ENCODE measurements at regions not wholly inside any gene's neighbourhood (a gene's known extent, or its start where the extent isn't known, plus 50 kb on each side); places are given as distances from the start of the nearest gene placed in this dataset.

DNA sequence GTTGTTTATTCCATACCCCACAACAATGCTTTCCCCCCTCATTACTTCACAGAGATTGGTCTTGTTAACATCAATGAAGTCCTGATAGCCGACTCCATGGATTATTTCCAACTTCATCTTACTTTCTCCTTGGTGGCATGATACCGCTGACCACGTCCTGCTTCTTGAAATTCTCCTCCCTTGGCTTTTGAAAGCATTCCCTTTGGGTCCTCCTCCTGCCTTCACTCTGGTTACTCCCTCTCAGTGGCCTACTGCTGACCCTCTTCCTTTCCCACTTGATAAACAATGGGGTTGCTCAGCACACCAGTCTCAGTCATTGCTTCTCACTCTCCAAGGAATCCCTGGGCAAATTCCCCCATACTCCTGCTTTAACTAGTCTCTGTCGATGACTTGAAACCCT, 283.9 kb downstream of the SEC61B start:
- H3K9me3 ChIP-seq (ENCODE audit: low read length): no peaks in the 10 kb centered on the region
- H3K27ac ChIP-seq (ENCODE audit: low read depth, low read length, poor library complexity, severe bottlenecking): no peak overlapping the region
- H3K9ac ChIP-seq (ENCODE audit: low read length): no peak overlapping the region
- H3K9me2 ChIP-seq (ENCODE audit: low read depth, low read length): no peaks in the 10 kb centered on the region
- no peaks in the 10 kb centered on the region for H3K4me1 ChIP-seq (ENCODE audit: insufficient read depth, low read length, severe bottlenecking)
- H3K79me2 ChIP-seq (ENCODE audit: insufficient read depth, low read length): no peaks in the 10 kb centered on the region
- no peaks in the 10 kb centered on the region for H4K20me1 ChIP-seq (ENCODE audit: insufficient read depth, low read length)
- no peak overlapping the region for H3K4me3 ChIP-seq (ENCODE audit: low read depth, low read length, poor library complexity, severe bottlenecking)
- H2AFZ ChIP-seq (ENCODE audit: low read length): no peak overlapping the region
- H3F3A ChIP-seq (ENCODE audit: insufficient read depth, low read length): no peaks in the 10 kb centered on the region
- H3K36me3 ChIP-seq (ENCODE audit: insufficient read depth, low read length): no peaks in the 10 kb centered on the region
- TF ChIP-seq, protein P1, sequence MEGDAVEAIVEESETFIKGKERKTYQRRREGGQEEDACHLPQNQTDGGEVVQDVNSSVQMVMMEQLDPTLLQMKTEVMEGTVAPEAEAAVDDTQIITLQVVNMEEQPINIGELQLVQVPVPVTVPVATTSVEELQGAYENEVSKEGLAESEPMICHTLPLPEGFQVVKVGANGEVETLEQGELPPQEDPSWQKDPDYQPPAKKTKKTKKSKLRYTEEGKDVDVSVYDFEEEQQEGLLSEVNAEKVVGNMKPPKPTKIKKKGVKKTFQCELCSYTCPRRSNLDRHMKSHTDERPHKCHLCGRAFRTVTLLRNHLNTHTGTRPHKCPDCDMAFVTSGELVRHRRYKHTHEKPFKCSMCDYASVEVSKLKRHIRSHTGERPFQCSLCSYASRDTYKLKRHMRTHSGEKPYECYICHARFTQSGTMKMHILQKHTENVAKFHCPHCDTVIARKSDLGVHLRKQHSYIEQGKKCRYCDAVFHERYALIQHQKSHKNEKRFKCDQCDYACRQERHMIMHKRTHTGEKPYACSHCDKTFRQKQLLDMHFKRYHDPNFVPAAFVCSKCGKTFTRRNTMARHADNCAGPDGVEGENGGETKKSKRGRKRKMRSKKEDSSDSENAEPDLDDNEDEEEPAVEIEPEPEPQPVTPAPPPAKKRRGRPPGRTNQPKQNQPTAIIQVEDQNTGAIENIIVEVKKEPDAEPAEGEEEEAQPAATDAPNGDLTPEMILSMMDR (IDR thresholded peaks at IDR 0.05; ENCODE audit: low read length): no peak
- no peak for TF ChIP-seq EZH2 (IDR thresholded peaks at IDR 0.05; ENCODE audit: borderline replicate concordance, low read length)
- no peak overlapping the region for H3K4me2 ChIP-seq (ENCODE audit: low read length)
- H3K27me3 ChIP-seq (ENCODE audit: insufficient read depth, low read length): no peaks in the 10 kb centered on the region

DNA sequence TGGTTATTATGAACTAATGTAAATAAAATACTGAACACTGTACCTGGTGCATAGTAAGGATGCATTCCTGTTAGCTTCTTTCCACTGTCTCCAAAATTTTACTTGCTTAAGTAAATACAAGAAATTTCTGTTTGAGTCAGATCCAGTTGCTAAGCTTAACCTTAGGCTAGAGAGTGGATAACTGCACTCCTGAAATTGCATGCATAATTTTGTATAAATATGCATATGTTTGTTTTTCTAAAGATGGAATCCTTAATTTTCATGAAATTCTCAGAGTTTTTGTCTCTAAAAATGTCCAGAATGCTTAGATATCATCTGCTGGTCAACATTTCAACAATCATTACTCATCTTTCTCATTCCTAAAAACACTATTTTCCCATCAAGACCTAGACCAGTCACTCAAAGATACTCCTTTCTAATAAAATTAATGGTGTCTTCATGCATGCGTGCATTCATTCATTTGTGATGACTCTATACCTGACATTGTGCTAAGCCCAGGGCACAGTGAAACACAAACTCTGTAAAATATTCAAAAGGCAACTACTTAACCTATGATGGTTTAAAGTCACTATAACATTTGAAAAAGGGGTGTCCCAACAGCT, 284.8 kb downstream of the SEC61B start:
- no peaks in the 10 kb centered on the region for H3K9me2 ChIP-seq (ENCODE audit: low read depth, low read length)
- H2AFZ ChIP-seq (ENCODE audit: low read length): no peak overlapping the region
- H3K36me3 ChIP-seq (ENCODE audit: insufficient read depth, low read length): no peaks in the 10 kb centered on the region
- no peak overlapping the region for H3K4me3 ChIP-seq (ENCODE audit: low read depth, low read length, poor library complexity, severe bottlenecking)
- no peaks in the 10 kb centered on the region for H3K79me2 ChIP-seq (ENCODE audit: insufficient read depth, low read length)
- no peak overlapping the region for H3K9ac ChIP-seq (ENCODE audit: low read length)
- no peak overlapping the region for H3K4me2 ChIP-seq (ENCODE audit: low read length)
- H3K27ac ChIP-seq (ENCODE audit: low read depth, low read length, poor library complexity, severe bottlenecking): no peak overlapping the region
- H3K27me3 ChIP-seq (ENCODE audit: insufficient read depth, low read length): no peaks in the 10 kb centered on the region
- no peaks in the 10 kb centered on the region for H4K20me1 ChIP-seq (ENCODE audit: insufficient read depth, low read length)
- TF ChIP-seq EZH2 (IDR thresholded peaks at IDR 0.05; ENCODE audit: borderline replicate concordance, low read length): no peak
- TF ChIP-seq, protein P1 (IDR thresholded peaks at IDR 0.05; ENCODE audit: low read length): no peak
- no peaks in the 10 kb centered on the region for H3K9me3 ChIP-seq (ENCODE audit: low read length)
- H3F3A ChIP-seq (ENCODE audit: insufficient read depth, low read length): no peaks in the 10 kb centered on the region
- H3K4me1 ChIP-seq (ENCODE audit: insufficient read depth, low read length, severe bottlenecking): no peaks in the 10 kb centered on the region

DNA sequence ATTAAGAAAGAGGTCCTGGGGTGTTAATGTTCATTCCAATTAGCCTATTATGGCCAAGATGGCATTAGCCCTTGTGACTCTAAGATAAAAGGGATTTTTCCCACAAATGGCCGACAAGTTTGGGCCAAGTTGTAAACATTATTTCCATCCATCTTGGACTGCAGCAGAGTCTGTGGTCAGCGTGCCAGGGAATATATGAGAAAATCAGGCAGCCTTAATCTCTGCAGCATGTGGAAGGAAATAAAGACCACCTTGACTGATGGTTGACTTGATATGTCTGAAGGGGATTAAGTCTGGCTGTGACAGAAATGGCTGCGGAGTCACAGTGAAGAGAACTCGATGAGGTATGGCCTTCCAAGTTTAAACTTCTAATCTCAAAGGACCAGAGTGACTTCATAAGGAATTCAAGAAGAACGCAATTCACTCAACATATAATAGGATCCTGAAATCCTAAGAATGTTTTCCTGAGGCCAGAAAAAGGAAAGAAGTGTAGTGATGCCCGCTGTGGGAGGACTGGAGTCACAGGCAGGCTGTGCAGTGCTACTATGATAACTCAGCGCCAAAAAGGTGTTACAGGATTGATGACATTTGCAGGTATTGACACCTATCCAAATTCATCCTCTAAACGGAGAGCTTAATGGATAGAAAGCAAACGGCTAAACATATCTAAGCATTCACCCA, 287.1 kb downstream of the SEC61B start:
- Histone ChIP-seq H3K9me3 (ENCODE audit: low read length) (no peaks in the 10 kb centered on the region), H2AFZ (ENCODE audit: low read length) (no peak overlapping the region), H3K4me2 (ENCODE audit: low read length) (no peak overlapping the region), H4K20me1 (ENCODE audit: insufficient read depth, low read length) (no peaks in the 10 kb centered on the region), H3K79me2 (ENCODE audit: insufficient read depth, low read length) (no peaks in the 10 kb centered on the region), H3K9ac (ENCODE audit: low read length) (no peak overlapping the region), H3K4me3 (ENCODE audit: low read depth, low read length, poor library complexity, severe bottlenecking) (no peak overlapping the region), H3K9me2 (ENCODE audit: low read depth, low read length) (no peaks in the 10 kb centered on the region), H3K36me3 (ENCODE audit: insufficient read depth, low read length) (no peaks in the 10 kb centered on the region), H3K27ac (ENCODE audit: low read depth, low read length, poor library complexity, severe bottlenecking) (no peak overlapping the region), H3F3A (ENCODE audit: insufficient read depth, low read length) (no peaks in the 10 kb centered on the region), H3K27me3 (ENCODE audit: insufficient read depth, low read length) (no peaks in the 10 kb centered on the region), H3K4me1 (ENCODE audit: insufficient read depth, low read length, severe bottlenecking) (no peaks in the 10 kb centered on the region)
- TF ChIP-seq, protein P1 (IDR thresholded peaks at IDR 0.05; ENCODE audit: low read length): no peak
- TF ChIP-seq EZH2 (IDR thresholded peaks at IDR 0.05; ENCODE audit: borderline replicate concordance, low read length): no peak
